NCI-H2171 treated with DMSO at 0.1 percent for 48 hours (cell line): ENCODE measurements at regions not wholly inside any gene's neighbourhood (a gene's known extent, or its start where the extent isn't known, plus 50 kb on each side); places are given as distances from the start of the nearest gene placed in this dataset.

Source experiments
- DNase-seq: peaks from one replicate; lab custom pipeline; 2025; lab: John Stamatoyannopoulos, UW

GRCh38 chr3:74507691-74508090 lies 106.8 kb downstream of the CNTN3 start:
- DNase-seq, result no peak

- DNase-seq, result no peak
Measured at GRCh38 chr3:74506246-74506645, 108.2 kb downstream of the CNTN3 start.

GRCh38 chr3:74501007-74501406 lies 113.5 kb downstream of the CNTN3 start:
- DNase-seq, result no peak

GRCh38 chr3:74500257-74500656 lies 114.2 kb downstream of the CNTN3 start:
- no peak for DNase-seq

- no peak for DNase-seq
Measured at GRCh38 chr3:74491874-74492273, 122.6 kb downstream of the CNTN3 start.

- DNase-seq, result no peak
Measured at GRCh38 chr3:74489050-74489792, 125.2 kb downstream of the CNTN3 start.

GRCh38 chr3:74479915-74480314 lies 134.5 kb downstream of the CNTN3 start:
- no peak for DNase-seq

- no peak for DNase-seq
Measured at GRCh38 chr3:74470313-74470712, 144.1 kb downstream of the CNTN3 start.

GRCh38 chr3:74469713-74470112 lies 144.7 kb downstream of the CNTN3 start:
- no peak for DNase-seq

GRCh38 chr3:74469151-74469550 lies 145.3 kb downstream of the CNTN3 start:
- no peak for DNase-seq

- DNase-seq, result no peak
Measured at GRCh38 chr3:74465715-74466410, 148.6 kb downstream of the CNTN3 start.

- no peak for DNase-seq
Measured at GRCh38 chr3:74463515-74463914, 150.9 kb downstream of the CNTN3 start.

GRCh38 chr3:74456166-74456565 lies 158.3 kb downstream of the CNTN3 start:
- DNase-seq, result no peak

- no peak for DNase-seq
Measured at GRCh38 chr3:74447221-74447620, 167.2 kb downstream of the CNTN3 start.

- no peak for DNase-seq
Measured at GRCh38 chr3:74445541-74445940, 168.9 kb downstream of the CNTN3 start.

GRCh38 chr3:74443102-74443501 lies 171.4 kb downstream of the CNTN3 start:
- no peak for DNase-seq

- DNase-seq, result no peak
Measured at GRCh38 chr3:74442683-74443082, 171.8 kb downstream of the CNTN3 start.

GRCh38 chr3:74442068-74442467 lies 172.4 kb downstream of the CNTN3 start:
- no peak for DNase-seq

GRCh38 chr3:74436184-74436583 lies 178.3 kb downstream of the CNTN3 start:
- DNase-seq, result no peak

- no peak for DNase-seq
Measured at GRCh38 chr3:74435631-74436030, 178.8 kb downstream of the CNTN3 start.

GRCh38 chr3:74434406-74434805 lies 180.1 kb downstream of the CNTN3 start:
- no peak for DNase-seq

GRCh38 chr3:74426571-74426970 lies 187.9 kb downstream of the CNTN3 start:
- DNase-seq, result no peak

GRCh38 chr3:74423867-74424266 lies 190.6 kb downstream of the CNTN3 start:
- no peak for DNase-seq
